WTC11 (cell line): ENCODE measurements at regions not wholly inside any gene's neighbourhood (a gene's known extent, or its start where the extent isn't known, plus 50 kb on each side); places are given as distances from the start of the nearest gene placed in this dataset.

Experiments
- ATAC-seq: fragments of 200-7000 bp; cut with Tn5 transposase; 2 replicates; pipeline ENCODE4 v1.10.0; 2021; ENCODE audit warnings: mild to moderate bottlenecking, moderate library complexity
- CTCF ChIA-PET: fragments of 300-600 bp; sonication (Branson Sonifier 250); formaldehyde crosslinking; loops from one replicate; lab custom pipeline; 2021; ENCODE audit warnings: antibody characterized with exemption; lab: Charles Lee
- POLR2A ChIA-PET: fragments of 350-600 bp; sonication (Branson Sonifier 250); formaldehyde crosslinking; loops from one replicate; lab custom pipeline; 2021; ENCODE audit warnings: antibody characterized with exemption; lab: Charles Lee
- DNase-seq: peaks from one replicate; pipeline ENCODE4 v3.0.0; 2021; ENCODE audit warnings: low spot score
- H3K27ac Mint-ChIP-seq: 2 replicates; pipeline ENCODE4 v1.8.0; 2021; ENCODE audit warnings: mixed read lengths
- H3K27me3 Mint-ChIP-seq: 2 replicates; pipeline ENCODE4 v1.8.0; 2021; ENCODE audit warnings: low read depth, mild to moderate bottlenecking, moderate library complexity, mixed read lengths
- H3K36me3 Mint-ChIP-seq: 2 replicates; pipeline ENCODE4 v1.8.0; 2021; ENCODE audit warnings: mixed read lengths
- H3K4me1 Mint-ChIP-seq: 2 replicates; pipeline ENCODE4 v1.8.0; 2022; ENCODE audit warnings: mixed read lengths
- H3K4me3 Mint-ChIP-seq: 2 replicates; pipeline ENCODE4 v1.8.0; 2021; ENCODE audit warnings: mild to moderate bottlenecking, moderate library complexity, mixed read lengths
- H3K9me3 Mint-ChIP-seq: 2 replicates; pipeline ENCODE4 v1.8.0; 2021; ENCODE audit warnings: mixed read lengths
- CBFB ChIP-seq: sonication (generic); formaldehyde crosslinking; IDR thresholded peaks from 2 replicates; pipeline ENCODE4 v1.8.1; 2022; ENCODE audit warnings: mild to moderate bottlenecking, low read depth, missing genetic modification reagents
- ETV6 ChIP-seq: sonication (generic); formaldehyde crosslinking; IDR thresholded peaks from 2 replicates; pipeline ENCODE4 v1.8.1; 2022; ENCODE audit warnings: mild to moderate bottlenecking, missing genetic modification reagents
- FOXJ3 ChIP-seq: sonication (generic); formaldehyde crosslinking; IDR thresholded peaks from 2 replicates; pipeline ENCODE4 v1.9.0; 2021; ENCODE audit warnings: missing genetic modification reagents, mild to moderate bottlenecking, borderline replicate concordance
- GRHL2 ChIP-seq: fragments of 250-450 bp; sonication (Bioruptor Pico); IDR thresholded peaks from 2 replicates; pipeline ENCODE4 v1.8.0; 2022; ENCODE audit warnings: mild to moderate bottlenecking, moderate library complexity; ENCODE audit not compliant: insufficient replicate concordance, severe bottlenecking
- JAZF1 ChIP-seq: fragments of 250-450 bp; sonication (Bioruptor Pico); IDR thresholded peaks from 2 replicates; pipeline ENCODE4 v1.9.0; 2021; ENCODE audit warnings: moderate library complexity, mild to moderate bottlenecking, inconsistent platforms
- JUN ChIP-seq: sonication (generic); formaldehyde crosslinking; IDR thresholded peaks from 2 replicates; pipeline ENCODE4 v1.8.0; 2023; ENCODE audit warnings: mild to moderate bottlenecking, missing genetic modification reagents
- MYBL2 ChIP-seq: sonication (generic); formaldehyde crosslinking; IDR thresholded peaks from 2 replicates; pipeline ENCODE4 v1.8.1; 2023; ENCODE audit warnings: mild to moderate bottlenecking, moderate library complexity, missing genetic modification reagents
- NR1H2 ChIP-seq: sonication (generic); formaldehyde crosslinking; IDR thresholded peaks from 2 replicates; pipeline ENCODE4 v1.9.0; 2021; ENCODE audit warnings: mild to moderate bottlenecking, moderate library complexity, missing genetic modification reagents
- NR3C1 ChIP-seq: sonication (generic); formaldehyde crosslinking; conservative IDR thresholded peaks from 2 replicates; pipeline ENCODE4 v1.8.1; 2023; ENCODE audit warnings: low read depth, mild to moderate bottlenecking, missing genetic modification reagents
- RORB ChIP-seq: fragments of 250-450 bp; sonication (Bioruptor Pico); IDR thresholded peaks from 2 replicates; pipeline ENCODE4 v1.9.0; 2021; ENCODE audit warnings: mild to moderate bottlenecking
- SMAD4 ChIP-seq: sonication (generic); formaldehyde crosslinking; IDR thresholded peaks from 2 replicates; pipeline ENCODE4 v1.8.0; 2022; ENCODE audit warnings: mild to moderate bottlenecking, missing genetic modification reagents
- SOX15 ChIP-seq: fragments of 250-450 bp; sonication (Bioruptor Pico); IDR thresholded peaks from 2 replicates; pipeline ENCODE4 v1.9.0; 2021; ENCODE audit warnings: mild to moderate bottlenecking
- SP1 ChIP-seq: sonication (generic); formaldehyde crosslinking; conservative IDR thresholded peaks from 2 replicates; pipeline ENCODE4 v1.8.1; 2022; ENCODE audit warnings: missing genetic modification reagents
- TCF7 ChIP-seq: sonication (generic); formaldehyde crosslinking; IDR thresholded peaks from 2 replicates; pipeline ENCODE4 v1.8.0; 2022; ENCODE audit warnings: mild to moderate bottlenecking, low read depth, missing genetic modification reagents, moderate library complexity
- ZBTB21 ChIP-seq: sonication (generic); formaldehyde crosslinking; IDR thresholded peaks from 2 replicates; pipeline ENCODE4 v1.8.1; 2023; ENCODE audit warnings: mild to moderate bottlenecking, missing genetic modification reagents, borderline replicate concordance
- ZNF138 ChIP-seq: sonication (generic); formaldehyde crosslinking; conservative IDR thresholded peaks from 2 replicates; pipeline ENCODE4 v1.8.1; 2022; ENCODE audit warnings: mild to moderate bottlenecking, moderate library complexity, missing genetic modification reagents
- TF ChIP-seq, protein P1 (sequence below): sonication (generic); formaldehyde crosslinking; IDR thresholded peaks from 2 replicates; pipeline ENCODE4 v1.8.0; 2023; ENCODE audit warnings: missing genetic modification reagents
- TF ChIP-seq, protein P2 (sequence below): sonication (generic); formaldehyde crosslinking; IDR thresholded peaks from 2 replicates; pipeline ENCODE4 v1.8.1; 2022; ENCODE audit warnings: mild to moderate bottlenecking, missing genetic modification reagents, moderate library complexity, borderline replicate concordance
- TF ChIP-seq, protein P3 (sequence below): sonication (generic); formaldehyde crosslinking; conservative IDR thresholded peaks from 2 replicates; pipeline ENCODE4 v1.8.1; 2022; ENCODE audit warnings: mild to moderate bottlenecking, missing genetic modification reagents
- TF ChIP-seq, protein P4 (sequence below): sonication (generic); formaldehyde crosslinking; IDR thresholded peaks from 2 replicates; pipeline ENCODE4 v1.8.1; 2023; ENCODE audit warnings: mild to moderate bottlenecking, missing genetic modification reagents
- TF ChIP-seq, protein P5 (sequence below): sonication (generic); formaldehyde crosslinking; conservative IDR thresholded peaks from 2 replicates; pipeline ENCODE4 v1.8.1; 2023; ENCODE audit warnings: mild to moderate bottlenecking, low read depth, missing genetic modification reagents, moderate library complexity
- TF ChIP-seq, protein P6 (sequence below): sonication (generic); formaldehyde crosslinking; IDR thresholded peaks from 2 replicates; pipeline ENCODE4 v1.8.1; 2022; ENCODE audit warnings: missing genetic modification reagents, borderline replicate concordance
- TF ChIP-seq, protein P7 (sequence below): sonication (generic); formaldehyde crosslinking; IDR thresholded peaks from 2 replicates; pipeline ENCODE4 v1.8.1; 2023; ENCODE audit warnings: mild to moderate bottlenecking, moderate library complexity, missing genetic modification reagents
- TF ChIP-seq, protein P8 (sequence below): sonication (generic); formaldehyde crosslinking; IDR thresholded peaks from 2 replicates; pipeline ENCODE4 v1.8.0; 2023; ENCODE audit warnings: mild to moderate bottlenecking, missing genetic modification reagents

DNA sequence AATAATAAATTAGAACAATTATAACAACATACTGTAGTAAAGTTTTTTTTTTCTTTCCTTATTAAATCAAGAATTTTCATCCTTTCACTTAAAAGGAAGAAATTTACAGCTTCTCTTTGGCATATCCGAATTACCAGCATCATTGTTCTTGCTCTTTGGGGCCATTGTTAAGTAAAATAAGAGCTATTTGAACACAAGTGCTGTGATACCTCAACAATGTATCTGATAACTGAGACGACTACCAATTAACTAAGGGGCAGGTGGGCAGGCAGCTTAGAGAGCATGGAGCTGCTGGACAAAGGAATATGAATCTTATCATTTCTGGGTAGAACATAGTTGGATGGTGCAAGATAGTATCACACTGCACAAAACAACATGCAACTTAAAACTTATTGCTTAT lies 719.9 kb upstream of the TMPRSS15 start (continued):
- TF ChIP-seq, protein P1, sequence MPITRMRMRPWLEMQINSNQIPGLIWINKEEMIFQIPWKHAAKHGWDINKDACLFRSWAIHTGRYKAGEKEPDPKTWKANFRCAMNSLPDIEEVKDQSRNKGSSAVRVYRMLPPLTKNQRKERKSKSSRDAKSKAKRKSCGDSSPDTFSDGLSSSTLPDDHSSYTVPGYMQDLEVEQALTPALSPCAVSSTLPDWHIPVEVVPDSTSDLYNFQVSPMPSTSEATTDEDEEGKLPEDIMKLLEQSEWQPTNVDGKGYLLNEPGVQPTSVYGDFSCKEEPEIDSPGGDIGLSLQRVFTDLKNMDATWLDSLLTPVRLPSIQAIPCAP (CRISPR knock-in tag), result no peak
- TF ChIP-seq, protein P2, sequence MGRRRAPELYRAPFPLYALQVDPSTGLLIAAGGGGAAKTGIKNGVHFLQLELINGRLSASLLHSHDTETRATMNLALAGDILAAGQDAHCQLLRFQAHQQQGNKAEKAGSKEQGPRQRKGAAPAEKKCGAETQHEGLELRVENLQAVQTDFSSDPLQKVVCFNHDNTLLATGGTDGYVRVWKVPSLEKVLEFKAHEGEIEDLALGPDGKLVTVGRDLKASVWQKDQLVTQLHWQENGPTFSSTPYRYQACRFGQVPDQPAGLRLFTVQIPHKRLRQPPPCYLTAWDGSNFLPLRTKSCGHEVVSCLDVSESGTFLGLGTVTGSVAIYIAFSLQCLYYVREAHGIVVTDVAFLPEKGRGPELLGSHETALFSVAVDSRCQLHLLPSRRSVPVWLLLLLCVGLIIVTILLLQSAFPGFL, result no peak
- TF ChIP-seq GRHL2 (no peak), CBFB (CRISPR knock-in tag) (no peak), ZBTB21 (CRISPR knock-in tag) (no peak), MYBL2 (CRISPR knock-in tag) (no peak), SMAD4 (no peak), JUN (no peak), NR3C1 (CRISPR knock-in tag) (no peak)
- TF ChIP-seq, protein P3, sequence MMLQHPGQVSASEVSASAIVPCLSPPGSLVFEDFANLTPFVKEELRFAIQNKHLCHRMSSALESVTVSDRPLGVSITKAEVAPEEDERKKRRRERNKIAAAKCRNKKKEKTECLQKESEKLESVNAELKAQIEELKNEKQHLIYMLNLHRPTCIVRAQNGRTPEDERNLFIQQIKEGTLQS, result no peak
- TF ChIP-seq, protein P4, sequence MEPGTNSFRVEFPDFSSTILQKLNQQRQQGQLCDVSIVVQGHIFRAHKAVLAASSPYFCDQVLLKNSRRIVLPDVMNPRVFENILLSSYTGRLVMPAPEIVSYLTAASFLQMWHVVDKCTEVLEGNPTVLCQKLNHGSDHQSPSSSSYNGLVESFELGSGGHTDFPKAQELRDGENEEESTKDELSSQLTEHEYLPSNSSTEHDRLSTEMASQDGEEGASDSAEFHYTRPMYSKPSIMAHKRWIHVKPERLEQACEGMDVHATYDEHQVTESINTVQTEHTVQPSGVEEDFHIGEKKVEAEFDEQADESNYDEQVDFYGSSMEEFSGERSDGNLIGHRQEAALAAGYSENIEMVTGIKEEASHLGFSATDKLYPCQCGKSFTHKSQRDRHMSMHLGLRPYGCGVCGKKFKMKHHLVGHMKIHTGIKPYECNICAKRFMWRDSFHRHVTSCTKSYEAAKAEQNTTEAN, result no peak

DNA sequence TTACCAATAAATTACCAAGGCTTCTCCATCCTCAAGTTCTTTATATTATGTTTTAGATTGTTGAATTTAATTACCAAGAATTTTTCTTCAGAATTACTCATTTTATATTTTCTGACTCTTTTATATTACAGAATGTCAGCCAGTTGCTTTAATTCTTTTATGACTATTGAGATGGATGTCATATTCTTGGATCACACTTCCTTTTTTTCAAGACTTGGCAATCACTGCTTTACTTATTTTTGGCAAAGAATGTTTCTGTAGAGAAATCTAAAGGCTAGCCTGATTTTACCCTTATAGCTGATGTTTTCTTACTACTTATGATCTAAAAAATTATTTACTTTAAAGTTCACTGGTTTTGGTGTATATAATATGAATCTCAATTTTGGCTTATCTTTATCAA lies 721.1 kb upstream of the TMPRSS15 start:
- Mint-ChIP-seq H3K4me3 (no peak overlapping the region), H3K9me3 (no peaks in the 10 kb centered on the region), H3K27me3 (peaks cover 20% of the 10 kb centered on the region), H3K27ac (no peak overlapping the region), H3K4me1 (peaks cover 35% of the 10 kb centered on the region), H3K36me3 (no peaks in the 10 kb centered on the region)
- POLR2A ChIA-PET, result no interaction called here
- DNase-seq (no peak), ATAC-seq (no peak)
- CTCF ChIA-PET, result no interaction called here
- TF ChIP-seq, protein P5, sequence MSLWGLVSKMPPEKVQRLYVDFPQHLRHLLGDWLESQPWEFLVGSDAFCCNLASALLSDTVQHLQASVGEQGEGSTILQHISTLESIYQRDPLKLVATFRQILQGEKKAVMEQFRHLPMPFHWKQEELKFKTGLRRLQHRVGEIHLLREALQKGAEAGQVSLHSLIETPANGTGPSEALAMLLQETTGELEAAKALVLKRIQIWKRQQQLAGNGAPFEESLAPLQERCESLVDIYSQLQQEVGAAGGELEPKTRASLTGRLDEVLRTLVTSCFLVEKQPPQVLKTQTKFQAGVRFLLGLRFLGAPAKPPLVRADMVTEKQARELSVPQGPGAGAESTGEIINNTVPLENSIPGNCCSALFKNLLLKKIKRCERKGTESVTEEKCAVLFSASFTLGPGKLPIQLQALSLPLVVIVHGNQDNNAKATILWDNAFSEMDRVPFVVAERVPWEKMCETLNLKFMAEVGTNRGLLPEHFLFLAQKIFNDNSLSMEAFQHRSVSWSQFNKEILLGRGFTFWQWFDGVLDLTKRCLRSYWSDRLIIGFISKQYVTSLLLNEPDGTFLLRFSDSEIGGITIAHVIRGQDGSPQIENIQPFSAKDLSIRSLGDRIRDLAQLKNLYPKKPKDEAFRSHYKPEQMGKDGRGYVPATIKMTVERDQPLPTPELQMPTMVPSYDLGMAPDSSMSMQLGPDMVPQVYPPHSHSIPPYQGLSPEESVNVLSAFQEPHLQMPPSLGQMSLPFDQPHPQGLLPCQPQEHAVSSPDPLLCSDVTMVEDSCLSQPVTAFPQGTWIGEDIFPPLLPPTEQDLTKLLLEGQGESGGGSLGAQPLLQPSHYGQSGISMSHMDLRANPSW (CRISPR knock-in tag), result no peak
- TF ChIP-seq, protein P6, sequence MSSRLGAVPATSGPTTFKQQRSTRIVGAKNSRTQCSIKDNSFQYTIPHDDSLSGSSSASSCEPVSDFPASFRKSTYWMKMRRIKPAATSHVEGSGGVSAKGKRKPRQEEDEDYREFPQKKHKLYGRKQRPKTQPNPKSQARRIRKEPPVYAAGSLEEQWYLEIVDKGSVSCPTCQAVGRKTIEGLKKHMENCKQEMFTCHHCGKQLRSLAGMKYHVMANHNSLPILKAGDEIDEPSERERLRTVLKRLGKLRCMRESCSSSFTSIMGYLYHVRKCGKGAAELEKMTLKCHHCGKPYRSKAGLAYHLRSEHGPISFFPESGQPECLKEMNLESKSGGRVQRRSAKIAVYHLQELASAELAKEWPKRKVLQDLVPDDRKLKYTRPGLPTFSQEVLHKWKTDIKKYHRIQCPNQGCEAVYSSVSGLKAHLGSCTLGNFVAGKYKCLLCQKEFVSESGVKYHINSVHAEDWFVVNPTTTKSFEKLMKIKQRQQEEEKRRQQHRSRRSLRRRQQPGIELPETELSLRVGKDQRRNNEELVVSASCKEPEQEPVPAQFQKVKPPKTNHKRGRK (CRISPR knock-in tag), result no peak
- TF ChIP-seq TCF7 (CRISPR knock-in tag) (no peak), ZNF138 (CRISPR knock-in tag) (no peak), SOX15 (no peak), SP1 (no peak), RORB (no peak), JAZF1 (CRISPR knock-in tag) (no peak), ETV6 (CRISPR knock-in tag) (no peak), NR1H2 (no peak), SMAD4 (no peak), FOXJ3 (CRISPR knock-in tag) (no peak)
- TF ChIP-seq, protein P7, sequence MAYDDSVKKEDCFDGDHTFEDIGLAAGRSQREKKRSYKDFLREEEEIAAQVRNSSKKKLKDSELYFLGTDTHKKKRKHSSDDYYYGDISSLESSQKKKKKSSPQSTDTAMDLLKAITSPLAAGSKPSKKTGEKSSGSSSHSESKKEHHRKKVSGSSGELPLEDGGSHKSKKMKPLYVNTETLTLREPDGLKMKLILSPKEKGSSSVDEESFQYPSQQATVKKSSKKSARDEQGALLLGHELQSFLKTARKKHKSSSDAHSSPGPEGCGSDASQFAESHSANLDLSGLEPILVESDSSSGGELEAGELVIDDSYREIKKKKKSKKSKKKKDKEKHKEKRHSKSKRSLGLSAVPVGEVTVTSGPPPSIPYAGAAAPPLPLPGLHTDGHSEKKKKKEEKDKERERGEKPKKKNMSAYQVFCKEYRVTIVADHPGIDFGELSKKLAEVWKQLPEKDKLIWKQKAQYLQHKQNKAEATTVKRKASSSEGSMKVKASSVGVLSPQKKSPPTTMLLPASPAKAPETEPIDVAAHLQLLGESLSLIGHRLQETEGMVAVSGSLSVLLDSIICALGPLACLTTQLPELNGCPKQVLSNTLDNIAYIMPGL, result no peak
- TF ChIP-seq, protein P8, sequence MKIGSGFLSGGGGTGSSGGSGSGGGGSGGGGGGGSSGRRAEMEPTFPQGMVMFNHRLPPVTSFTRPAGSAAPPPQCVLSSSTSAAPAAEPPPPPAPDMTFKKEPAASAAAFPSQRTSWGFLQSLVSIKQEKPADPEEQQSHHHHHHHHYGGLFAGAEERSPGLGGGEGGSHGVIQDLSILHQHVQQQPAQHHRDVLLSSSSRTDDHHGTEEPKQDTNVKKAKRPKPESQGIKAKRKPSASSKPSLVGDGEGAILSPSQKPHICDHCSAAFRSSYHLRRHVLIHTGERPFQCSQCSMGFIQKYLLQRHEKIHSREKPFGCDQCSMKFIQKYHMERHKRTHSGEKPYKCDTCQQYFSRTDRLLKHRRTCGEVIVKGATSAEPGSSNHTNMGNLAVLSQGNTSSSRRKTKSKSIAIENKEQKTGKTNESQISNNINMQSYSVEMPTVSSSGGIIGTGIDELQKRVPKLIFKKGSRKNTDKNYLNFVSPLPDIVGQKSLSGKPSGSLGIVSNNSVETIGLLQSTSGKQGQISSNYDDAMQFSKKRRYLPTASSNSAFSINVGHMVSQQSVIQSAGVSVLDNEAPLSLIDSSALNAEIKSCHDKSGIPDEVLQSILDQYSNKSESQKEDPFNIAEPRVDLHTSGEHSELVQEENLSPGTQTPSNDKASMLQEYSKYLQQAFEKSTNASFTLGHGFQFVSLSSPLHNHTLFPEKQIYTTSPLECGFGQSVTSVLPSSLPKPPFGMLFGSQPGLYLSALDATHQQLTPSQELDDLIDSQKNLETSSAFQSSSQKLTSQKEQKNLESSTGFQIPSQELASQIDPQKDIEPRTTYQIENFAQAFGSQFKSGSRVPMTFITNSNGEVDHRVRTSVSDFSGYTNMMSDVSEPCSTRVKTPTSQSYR, result no peak
